ENCODE measurements at regions not wholly inside any gene's neighbourhood (a gene's known extent, or its start where the extent isn't known, plus 50 kb on each side); places are given as distances from the start of the nearest gene placed in this dataset.

- no peak for TF ChIP-seq REST (IDR thresholded peaks at IDR 0.05; ENCODE audit: unreplicated experiment)
Observed at GRCh38 chr6:80673367-80673766, 566.9 kb downstream of the BCKDHB start (continued).

- Mint-ChIP-seq H3K9me3 (no peaks in the 10 kb centered on the region), H3K27ac (no peak overlapping the region), H3K4me1 (no peaks in the 10 kb centered on the region), H3K27me3 (ENCODE audit: insufficient read depth, low read depth, poor library complexity) (no peaks in the 10 kb centered on the region), H3K4me3 (no peak overlapping the region), H3K36me3 (ENCODE audit: low read depth) (no peaks in the 10 kb centered on the region)
- no peaks in the 10 kb centered on the region for H3K36me3 ChIP-seq (ENCODE audit: insufficient read depth)
- DNase-seq (ENCODE audit: low spot score), result no peak
- no peaks in the 10 kb centered on the region for H3F3A ChIP-seq (replicated peaks; ENCODE audit: low read depth)
- H3K79me2 ChIP-seq (replicated peaks; ENCODE audit: insufficient read depth), result no peaks in the 10 kb centered on the region
- H3K27me3 ChIP-seq (ENCODE audit: insufficient read depth), result no peaks in the 10 kb centered on the region
- no peak for TF ChIP-seq EZH2 (IDR thresholded peaks at IDR 0.05; ENCODE audit: low read depth, unreplicated experiment)
- no peak for TF ChIP-seq POLR2AphosphoS5 (IDR thresholded peaks at IDR 0.05; ENCODE audit: low read depth)
- no peak for TF ChIP-seq JUNB (IDR thresholded peaks at IDR 0.05; ENCODE audit: unreplicated experiment)
- no peak for TF ChIP-seq CREB1 (CRISPR knock-in tag; IDR thresholded peaks at IDR 0.05; ENCODE audit: low read depth)
- no peaks in the 10 kb centered on the region for H3K4me1 ChIP-seq (ENCODE audit: insufficient read depth)
- no peak overlapping the region for H3K4me3 ChIP-seq
- H3K27ac ChIP-seq (ENCODE audit: low read depth), result no peak overlapping the region
- no peaks in the 10 kb centered on the region for H4K20me1 ChIP-seq (replicated peaks; ENCODE audit: insufficient read depth)
- H2AFZ ChIP-seq, result no peak overlapping the region
- no peak overlapping the region for H3K4me2 ChIP-seq
- ATAC-seq, result no peak
- no peaks in the 10 kb centered on the region for H3K9me2 ChIP-seq (ENCODE audit: insufficient read depth)
Observed at GRCh38 chr6:80667006-80667405, 560.5 kb downstream of the BCKDHB start.

- Histone ChIP-seq H3K4me1 (ENCODE audit: insufficient read depth) (no peaks in the 10 kb centered on the region), H4K20me1 (replicated peaks; ENCODE audit: insufficient read depth) (no peaks in the 10 kb centered on the region), H3K27me3 (ENCODE audit: insufficient read depth) (no peaks in the 10 kb centered on the region), H3F3A (replicated peaks; ENCODE audit: low read depth) (no peaks in the 10 kb centered on the region), H3K36me3 (ENCODE audit: insufficient read depth) (no peaks in the 10 kb centered on the region), H3K4me3 (no peak overlapping the region), H3K27ac (ENCODE audit: low read depth) (no peak overlapping the region), H2AFZ (no peak overlapping the region), H3K79me2 (replicated peaks; ENCODE audit: insufficient read depth) (no peaks in the 10 kb centered on the region), H3K9me2 (ENCODE audit: insufficient read depth) (no peaks in the 10 kb centered on the region), H3K4me2 (no peak overlapping the region)
- no peaks in the 10 kb centered on the region for H3K36me3 Mint-ChIP-seq (ENCODE audit: low read depth)
- ATAC-seq, result no peak
- H3K27ac Mint-ChIP-seq, result no peak overlapping the region
- no peak for DNase-seq (ENCODE audit: low spot score)
- H3K4me3 Mint-ChIP-seq, result no peak overlapping the region
- no peaks in the 10 kb centered on the region; the same call in 2 of the 3 replicates for H3K9me3 Mint-ChIP-seq
- H3K27me3 Mint-ChIP-seq (ENCODE audit: insufficient read depth, low read depth, poor library complexity), result no peaks in the 10 kb centered on the region
- no peak for TF ChIP-seq NANOG (IDR thresholded peaks at IDR 0.05; ENCODE audit: borderline replicate concordance)
- no peak for TF ChIP-seq REST (IDR thresholded peaks at IDR 0.05; ENCODE audit: unreplicated experiment)
- no peaks in the 10 kb centered on the region for H3K4me1 Mint-ChIP-seq
Observed at GRCh38 chr6:80658926-80659325, 552.5 kb downstream of the BCKDHB start.

Data from GM23338 (cell line).